CD4-positive, alpha-beta T cell treated with Interleukin-1 beta for 1 hour (primary cell): ENCODE measurements at regions not wholly inside any gene's neighbourhood (a gene's known extent, or its start where the extent isn't known, plus 50 kb on each side); places are given as distances from the start of the nearest gene placed in this dataset.
A peak's percentile ranks its signal among the peaks of the same experiment; 100 is the strongest.

Experiments used
- DNase-seq, 2 donors: peaks; one replicate each; pipeline ENCODE4 v3.0.0-alpha.2; 2020 to 2022

DNA sequence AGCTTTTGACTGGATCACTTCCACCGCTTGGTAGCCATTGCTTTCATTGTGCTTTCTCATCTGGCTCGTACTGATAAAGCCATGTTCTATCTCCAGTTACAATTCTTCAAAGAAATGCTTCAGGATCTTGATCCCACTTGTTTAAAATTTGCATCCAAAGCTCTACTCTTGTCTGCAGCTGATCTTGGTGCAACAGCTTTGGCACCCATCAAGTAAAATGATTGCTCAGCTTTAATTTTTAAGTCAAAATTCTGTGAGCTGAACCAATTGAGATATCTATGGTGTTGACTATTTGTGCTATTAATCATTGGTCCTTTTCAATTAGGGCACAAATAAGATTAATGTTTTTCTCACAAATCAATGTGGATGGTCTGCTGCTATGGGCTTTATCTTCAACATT, 54.8 kb upstream of the DUSP10 start:
- DNase-seq, result no peak

DNA sequence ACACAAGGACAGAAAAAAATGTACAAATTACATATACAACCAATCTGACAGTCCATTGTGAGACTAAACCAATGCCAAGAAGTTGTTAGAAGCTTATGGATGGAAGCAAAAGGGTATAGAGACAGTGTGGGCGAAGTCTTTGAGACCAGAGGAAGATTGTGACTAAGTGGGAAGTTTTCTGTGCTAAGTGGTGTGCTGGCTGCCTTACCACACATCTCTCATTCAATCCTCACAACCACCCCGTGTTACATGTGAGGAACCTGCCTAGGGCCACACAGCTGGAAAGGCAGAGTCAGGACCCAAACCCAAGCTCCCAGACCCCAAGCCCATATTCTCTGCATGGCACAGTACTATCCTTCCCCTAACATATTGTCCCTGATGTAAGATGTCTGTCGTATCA, 53.5 kb upstream of the DUSP10 start:
- no peak for DNase-seq

DNA sequence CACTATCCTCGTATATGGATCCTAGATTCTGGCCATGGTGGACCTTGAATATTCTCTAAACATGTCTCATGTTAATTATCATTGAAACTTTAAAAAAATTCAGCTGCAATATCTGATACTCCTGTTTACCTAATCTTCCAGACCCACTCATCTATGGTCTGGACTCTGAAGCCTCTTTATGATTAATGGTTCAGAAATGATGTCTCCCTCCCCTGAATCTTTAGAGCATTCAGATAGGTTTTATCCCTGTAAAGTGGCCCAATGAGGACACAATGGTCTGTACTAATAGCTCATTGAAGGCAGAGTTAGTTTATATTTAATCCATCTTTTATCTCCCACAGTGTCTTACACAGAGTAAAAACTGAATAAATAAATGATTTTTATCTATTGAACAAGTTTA, 53.0 kb upstream of the DUSP10 start:
- DNase-seq, result no peak

DNA sequence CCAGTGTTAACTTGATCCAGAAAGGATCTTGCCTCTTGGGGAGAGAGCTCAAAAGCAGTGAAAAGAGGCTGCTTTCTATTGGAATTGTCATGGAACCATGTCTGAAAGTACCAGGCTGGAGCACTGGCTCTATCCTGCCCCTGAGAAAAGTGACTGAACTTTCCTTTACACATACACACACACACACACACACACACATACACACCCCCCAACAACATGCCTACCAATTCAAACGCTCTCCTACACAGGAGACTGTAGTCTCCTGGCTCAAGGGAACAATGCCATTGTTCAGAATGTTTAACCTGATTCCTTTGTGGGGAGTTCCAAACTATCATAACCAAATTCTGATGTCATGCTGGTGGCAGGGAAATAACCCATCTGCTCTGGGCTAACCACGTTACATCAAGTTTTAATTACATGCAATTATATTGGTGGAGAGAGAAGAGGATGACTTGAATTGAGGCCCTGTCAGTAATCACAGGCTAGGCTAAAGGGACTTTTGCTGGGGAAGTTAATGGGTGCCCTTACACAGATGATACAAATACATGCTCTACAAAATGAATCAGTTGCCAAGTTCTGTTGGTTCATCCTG, 52.3 kb upstream of the DUSP10 start:
- DNase-seq, result peak; percentile 44 to 49

DNA sequence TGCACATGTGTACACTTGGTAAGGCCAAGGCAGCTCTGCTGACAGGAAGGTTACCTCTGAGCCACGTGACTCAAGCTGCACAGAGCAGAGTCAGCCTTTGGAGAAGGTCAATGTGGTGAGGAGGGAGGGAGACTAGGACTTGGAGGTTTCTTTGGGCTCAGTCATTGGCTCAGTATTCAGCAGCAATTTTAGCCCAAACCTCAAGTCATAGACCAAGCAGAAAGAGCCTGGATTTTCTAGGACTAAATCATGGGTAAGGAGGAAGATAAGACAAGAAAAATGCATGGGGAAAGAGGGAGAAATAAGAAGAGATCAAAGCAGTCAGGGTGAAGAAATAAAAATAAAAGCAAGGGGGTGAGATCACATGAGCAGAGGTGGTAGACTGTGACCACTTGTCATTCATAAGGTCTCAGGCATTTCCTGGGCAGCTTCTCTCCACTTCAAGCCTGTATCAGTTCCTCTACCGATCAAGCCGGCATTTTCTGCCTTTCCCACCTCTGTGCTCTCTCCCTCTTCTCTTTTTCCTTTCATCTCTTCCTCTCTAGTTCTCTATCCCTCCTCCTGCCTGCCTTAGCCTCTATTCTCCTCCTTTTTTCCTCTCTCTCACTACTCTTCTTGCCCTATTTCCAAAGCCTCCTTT, 51.7 kb upstream of the DUSP10 start:
- DNase-seq, result peak; percentile 31 to 60

DNA sequence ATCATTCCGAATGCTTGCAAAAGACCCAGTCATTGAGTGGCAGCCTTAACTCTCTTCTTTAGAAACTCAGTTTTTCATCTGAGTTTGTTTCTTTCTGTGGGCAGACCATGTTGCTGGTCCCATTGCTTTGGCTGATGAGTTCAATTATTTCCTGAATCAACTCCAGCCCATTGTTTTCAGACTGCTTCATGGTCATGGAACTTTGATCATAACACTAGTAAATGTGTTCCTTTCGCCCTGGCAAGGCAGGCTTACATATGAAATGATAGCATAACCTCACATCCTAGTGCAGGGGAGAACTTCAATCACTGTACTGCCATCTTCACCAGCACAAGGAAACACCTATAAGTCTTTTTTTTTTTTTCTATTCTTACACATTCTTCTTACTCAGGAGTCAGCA, 50.0 kb upstream of the DUSP10 start:
- no peak for DNase-seq
